ENCODE measurements at regions not wholly inside any gene's neighbourhood (a gene's known extent, or its start where the extent isn't known, plus 50 kb on each side); places are given as distances from the start of the nearest gene placed in this dataset.

GRCh38 chr6:47159763-47160162 lies 117.6 kb upstream of the ADGRF1 start (continued):
- TF ChIP-seq, protein P1, sequence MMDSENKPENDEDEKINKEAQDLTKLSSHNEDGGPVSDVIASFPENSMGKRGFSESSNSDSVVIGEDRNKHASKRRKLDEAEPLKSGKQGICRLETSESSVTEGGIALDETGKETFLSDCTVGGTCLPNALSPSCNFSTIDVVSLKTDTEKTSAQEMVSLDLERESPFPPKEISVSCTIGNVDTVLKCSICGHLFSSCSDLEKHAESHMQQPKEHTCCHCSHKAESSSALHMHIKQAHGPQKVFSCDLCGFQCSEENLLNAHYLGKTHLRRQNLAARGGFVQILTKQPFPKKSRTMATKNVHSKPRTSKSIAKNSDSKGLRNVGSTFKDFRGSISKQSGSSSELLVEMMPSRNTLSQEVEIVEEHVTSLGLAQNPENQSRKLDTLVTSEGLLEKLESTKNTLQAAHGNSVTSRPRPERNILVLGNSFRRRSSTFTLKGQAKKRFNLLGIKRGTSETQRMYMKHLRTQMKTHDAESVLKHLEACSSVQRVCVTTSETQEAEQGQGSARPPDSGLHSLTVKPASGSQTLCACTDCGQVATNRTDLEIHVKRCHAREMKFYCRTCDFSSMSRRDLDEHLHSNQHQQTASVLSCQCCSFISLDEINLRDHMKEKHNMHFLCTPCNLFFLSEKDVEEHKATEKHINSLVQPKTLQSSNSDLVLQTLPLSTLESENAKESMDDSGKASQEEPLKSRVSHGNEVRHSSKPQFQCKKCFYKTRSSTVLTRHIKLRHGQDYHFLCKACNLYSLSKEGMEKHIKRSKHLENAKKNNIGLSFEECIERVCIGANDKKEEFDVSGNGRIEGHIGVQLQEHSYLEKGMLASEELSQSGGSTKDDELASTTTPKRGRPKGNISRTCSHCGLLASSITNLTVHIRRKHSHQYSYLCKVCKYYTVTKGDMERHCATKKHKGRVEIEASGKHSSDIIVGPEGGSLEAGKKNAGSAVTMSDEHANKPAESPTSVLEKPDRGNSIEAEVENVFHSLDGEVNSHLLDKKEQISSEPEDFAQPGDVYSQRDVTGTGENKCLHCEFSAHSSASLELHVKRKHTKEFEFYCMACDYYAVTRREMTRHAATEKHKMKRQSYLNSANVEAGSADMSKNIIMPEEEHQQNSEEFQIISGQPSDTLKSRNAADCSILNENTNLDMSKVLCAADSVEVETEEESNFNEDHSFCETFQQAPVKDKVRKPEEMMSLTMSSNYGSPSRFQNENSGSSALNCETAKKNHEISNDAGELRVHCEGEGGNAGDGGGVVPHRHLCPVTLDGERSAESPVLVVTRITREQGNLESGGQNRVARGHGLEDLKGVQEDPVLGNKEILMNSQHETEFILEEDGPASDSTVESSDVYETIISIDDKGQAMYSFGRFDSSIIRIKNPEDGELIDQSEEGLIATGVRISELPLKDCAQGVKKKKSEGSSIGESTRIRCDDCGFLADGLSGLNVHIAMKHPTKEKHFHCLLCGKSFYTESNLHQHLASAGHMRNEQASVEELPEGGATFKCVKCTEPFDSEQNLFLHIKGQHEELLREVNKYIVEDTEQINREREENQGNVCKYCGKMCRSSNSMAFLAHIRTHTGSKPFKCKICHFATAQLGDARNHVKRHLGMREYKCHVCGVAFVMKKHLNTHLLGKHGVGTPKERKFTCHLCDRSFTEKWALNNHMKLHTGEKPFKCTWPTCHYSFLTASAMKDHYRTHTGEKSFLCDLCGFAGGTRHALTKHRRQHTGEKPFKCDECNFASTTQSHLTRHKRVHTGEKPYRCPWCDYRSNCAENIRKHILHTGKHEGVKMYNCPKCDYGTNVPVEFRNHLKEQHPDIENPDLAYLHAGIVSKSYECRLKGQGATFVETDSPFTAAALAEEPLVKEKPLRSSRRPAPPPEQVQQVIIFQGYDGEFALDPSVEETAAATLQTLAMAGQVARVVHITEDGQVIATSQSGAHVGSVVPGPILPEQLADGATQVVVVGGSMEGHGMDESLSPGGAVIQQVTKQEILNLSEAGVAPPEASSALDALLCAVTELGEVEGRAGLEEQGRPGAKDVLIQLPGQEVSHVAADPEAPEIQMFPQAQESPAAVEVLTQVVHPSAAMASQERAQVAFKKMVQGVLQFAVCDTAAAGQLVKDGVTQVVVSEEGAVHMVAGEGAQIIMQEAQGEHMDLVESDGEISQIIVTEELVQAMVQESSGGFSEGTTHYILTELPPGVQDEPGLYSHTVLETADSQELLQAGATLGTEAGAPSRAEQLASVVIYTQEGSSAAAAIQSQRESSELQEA (CRISPR knock-in tag; IDR thresholded peaks at IDR 0.05; ENCODE audit: not compliant biosample characterization): no peak
- 0 out of 2 replicates have a peak, but pooled peaks have one; percentile 15 for TF ChIP-seq CEBPG (CRISPR knock-in tag; IDR thresholded peaks at IDR 0.05)
- TF ChIP-seq ZNF460 (CRISPR knock-in tag; IDR thresholded peaks at IDR 0.05; ENCODE audit: borderline replicate concordance): peak; percentile 53; the same call in 1 of the 2 replicates
- no peak for TF ChIP-seq NFYB (CRISPR knock-in tag; IDR thresholded peaks at IDR 0.05)

DNA sequence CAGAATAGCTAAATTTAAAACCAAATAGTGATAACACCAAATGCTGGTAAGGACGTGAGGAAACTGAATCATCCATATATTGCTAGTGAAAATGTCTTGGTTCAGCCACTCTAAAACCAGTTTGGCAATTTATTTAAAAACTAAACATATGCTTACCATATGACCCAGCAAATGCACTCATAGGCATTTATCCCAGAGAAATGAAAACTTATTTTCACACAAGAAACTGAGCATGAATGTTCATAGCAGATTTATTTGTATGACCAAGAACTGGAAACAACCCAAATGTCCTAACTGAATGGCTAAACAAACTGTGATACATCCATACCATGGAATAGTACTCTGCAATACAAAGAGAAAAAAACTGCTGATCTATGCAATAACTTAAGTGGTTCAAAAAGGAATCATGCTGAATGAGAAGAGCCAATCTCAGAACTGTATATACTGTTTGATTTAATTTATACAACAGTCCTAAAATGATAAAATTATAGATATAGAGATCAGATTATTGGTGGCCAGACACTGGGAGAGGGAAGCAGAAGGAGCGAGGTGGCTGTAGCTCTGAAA lies 115.6 kb upstream of the ADGRF1 start:
- POLR2A ChIA-PET: interaction anchor here (1.2 kb wide), 1 partner anchor 31 kb away, joined by 3 read pairs; no protein-coding TSS in a partner anchor
- intact Hi-C loops (cut with micrococcal nuclease; ENCODE audit: unreplicated experiment): loop anchor here (1.0 kb wide), 1 partner anchor 31 kb away; no protein-coding TSS in a partner anchor
- no peaks in the 10 kb centered on the region for H3K9me3 ChIP-seq (ENCODE audit: low read length)
- CTCF ChIA-PET (ENCODE audit: low intra/inter-chr PET ratio, low total read pairs): no interaction called here
- FAIRE-seq (no peak), DNase-seq (ENCODE audit: low spot score) (no peak), ATAC-seq (no peak)
- no peak overlapping the region for H2AFZ ChIP-seq (ENCODE audit: low read length)
- H4K20me1 ChIP-seq (ENCODE audit: insufficient read depth, low read length): no peaks in the 10 kb centered on the region
- no peaks in the 10 kb centered on the region for H3K79me2 ChIP-seq (ENCODE audit: insufficient read depth, low read length)
- WGBS (ENCODE audit: low lambda C conversion rate): 50% methylated on average over 2 of the region's 2 CpGs
- no peaks in the 10 kb centered on the region for H3K27me3 ChIP-seq (ENCODE audit: control insufficient read depth in 1 of 2, insufficient read depth in 2 of 2, low read length in 2 of 2)
- H3K4me2 ChIP-seq (ENCODE audit: low read depth, low read length): no peak overlapping the region
- peaks cover 37% of the 10 kb centered on the region for H3K4me1 ChIP-seq (ENCODE audit: insufficient read depth, low read length)
- BruUV-seq (replicated peaks): no TSS peak
- no peak overlapping the region for H3K9ac ChIP-seq (ENCODE audit: insufficient read depth, low read depth, low read length)
- H3K36me3 ChIP-seq (replicated peaks in 1 of 2; ENCODE audit: control insufficient read depth in 1 of 2, insufficient read depth in 2 of 2, low read length in 2 of 2): no peaks in the 10 kb centered on the region
- no peak overlapping the region for H3K4me3 ChIP-seq (replicated peaks in 1 of 3; ENCODE audit: insufficient read depth in 1 of 3, low read depth in 2 of 3, low read length in 3 of 3)
- in situ Hi-C loops (cut with HindIII; ENCODE audit: extremely low pct_ligation_motif_present, low pct_unique_long_range_greater_than_20kb): no loop called here
- H3K27ac ChIP-seq (ENCODE audit: extremely low read length, insufficient read depth, low read length): no peak overlapping the region
- TF ChIP-seq ZNF775 (CRISPR knock-in tag; IDR thresholded peaks at IDR 0.05; ENCODE audit: borderline replicate concordance) (no peak), MAFK (conservative IDR thresholded peaks at IDR 0.05 in 1 of 2, IDR thresholded peaks at IDR 0.05 in 1 of 2; ENCODE audit: low read length in 2 of 2) (peak; percentile 97 to 99), ZNF343 (CRISPR knock-in tag; IDR thresholded peaks at IDR 0.05) (no peak), MAZ (IDR thresholded peaks at IDR 0.05; ENCODE audit: borderline replicate concordance, low read depth, low read length) (no peak), MAZ (CRISPR knock-in tag; IDR thresholded peaks at IDR 0.05; ENCODE audit: low read depth) (no peak), MAFF (IDR thresholded peaks at IDR 0.05; ENCODE audit: low read depth, low read length) (peak; percentile 98), ZNF205 (CRISPR knock-in tag; IDR thresholded peaks at IDR 0.05) (no peak), FOXP1 (IDR thresholded peaks at IDR 0.05) (no peak), FOXP1 (CRISPR knock-in tag; IDR thresholded peaks at IDR 0.05) (no peak)
- TF ChIP-seq, protein P2, sequence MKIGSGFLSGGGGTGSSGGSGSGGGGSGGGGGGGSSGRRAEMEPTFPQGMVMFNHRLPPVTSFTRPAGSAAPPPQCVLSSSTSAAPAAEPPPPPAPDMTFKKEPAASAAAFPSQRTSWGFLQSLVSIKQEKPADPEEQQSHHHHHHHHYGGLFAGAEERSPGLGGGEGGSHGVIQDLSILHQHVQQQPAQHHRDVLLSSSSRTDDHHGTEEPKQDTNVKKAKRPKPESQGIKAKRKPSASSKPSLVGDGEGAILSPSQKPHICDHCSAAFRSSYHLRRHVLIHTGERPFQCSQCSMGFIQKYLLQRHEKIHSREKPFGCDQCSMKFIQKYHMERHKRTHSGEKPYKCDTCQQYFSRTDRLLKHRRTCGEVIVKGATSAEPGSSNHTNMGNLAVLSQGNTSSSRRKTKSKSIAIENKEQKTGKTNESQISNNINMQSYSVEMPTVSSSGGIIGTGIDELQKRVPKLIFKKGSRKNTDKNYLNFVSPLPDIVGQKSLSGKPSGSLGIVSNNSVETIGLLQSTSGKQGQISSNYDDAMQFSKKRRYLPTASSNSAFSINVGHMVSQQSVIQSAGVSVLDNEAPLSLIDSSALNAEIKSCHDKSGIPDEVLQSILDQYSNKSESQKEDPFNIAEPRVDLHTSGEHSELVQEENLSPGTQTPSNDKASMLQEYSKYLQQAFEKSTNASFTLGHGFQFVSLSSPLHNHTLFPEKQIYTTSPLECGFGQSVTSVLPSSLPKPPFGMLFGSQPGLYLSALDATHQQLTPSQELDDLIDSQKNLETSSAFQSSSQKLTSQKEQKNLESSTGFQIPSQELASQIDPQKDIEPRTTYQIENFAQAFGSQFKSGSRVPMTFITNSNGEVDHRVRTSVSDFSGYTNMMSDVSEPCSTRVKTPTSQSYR (CRISPR knock-in tag; IDR thresholded peaks at IDR 0.05; ENCODE audit: borderline replicate concordance): no peak
